HepG2 (cell line): ENCODE measurements at regions not wholly inside any gene's neighbourhood (a gene's known extent, or its start where the extent isn't known, plus 50 kb on each side); places are given as distances from the start of the nearest gene placed in this dataset.

ENCODE experiments used
- CEBPB ChIP-seq: IDR thresholded peaks from 2 replicates; pipeline ENCODE4 v1.6.1; 2011; ENCODE audit warnings: low read depth, low read length, improper control_type of control experiment, borderline replicate concordance
- JUNB ChIP-seq: sonication (generic); formaldehyde crosslinking; IDR thresholded peaks from 2 replicates; pipeline ENCODE4 v1.8.0; 2022; ENCODE audit warnings: missing genetic modification reagents, mild to moderate bottlenecking, borderline replicate concordance
- MAX ChIP-seq: IDR thresholded peaks from 2 replicates; pipeline ENCODE4 v1.6.1; 2012; ENCODE audit warnings: inconsistent platforms
- PHF21A ChIP-seq: sonication (generic); formaldehyde crosslinking; IDR thresholded peaks from 2 replicates; pipeline ENCODE4 v1.5.0; 2020; ENCODE audit warnings: mild to moderate bottlenecking, missing genetic modification reagents
- SIX1 ChIP-seq: sonication (generic); formaldehyde crosslinking; IDR thresholded peaks from 2 replicates; pipeline ENCODE4 v1.4.0; 2020; ENCODE audit warnings: missing genetic modification reagents, borderline replicate concordance
- XBP1 ChIP-seq: sonication (generic); formaldehyde crosslinking; IDR thresholded peaks from 2 replicates; pipeline ENCODE4 v1.5.0; 2020; ENCODE audit warnings: missing genetic modification reagents
- ZBTB1 ChIP-seq: sonication (generic); formaldehyde crosslinking; IDR thresholded peaks from 2 replicates; pipeline ENCODE4 v1.4.0; 2020; ENCODE audit warnings: missing genetic modification reagents, borderline replicate concordance
- ZNF343 ChIP-seq: sonication (generic); formaldehyde crosslinking; IDR thresholded peaks from 2 replicates; pipeline ENCODE4 v1.4.0; 2020; ENCODE audit warnings: mild to moderate bottlenecking, missing genetic modification reagents
- ZNF546 ChIP-seq: sonication (generic); formaldehyde crosslinking; conservative IDR thresholded peaks from 2 replicates; pipeline ENCODE4 v1.8.1; 2023; ENCODE audit warnings: mild to moderate bottlenecking, missing genetic modification reagents
- ZNF720 ChIP-seq: sonication (generic); formaldehyde crosslinking; IDR thresholded peaks from 2 replicates; pipeline ENCODE4 v1.4.0; 2020; ENCODE audit warnings: missing genetic modification reagents
- TF ChIP-seq, protein P1 (sequence below): sonication (generic); formaldehyde crosslinking; IDR thresholded peaks from 2 replicates; pipeline ENCODE4 v1.5.0; 2020; ENCODE audit warnings: mild to moderate bottlenecking, missing genetic modification reagents, moderate library complexity

- no peak for TF ChIP-seq MAX
- TF ChIP-seq XBP1 (CRISPR knock-in tag): no peak
- TF ChIP-seq PHF21A (CRISPR knock-in tag): no peak
- TF ChIP-seq ZNF720: no peak
- no peak for TF ChIP-seq ZBTB1 (CRISPR knock-in tag)
- no peak for TF ChIP-seq SIX1 (CRISPR knock-in tag)
- TF ChIP-seq ZNF546 (CRISPR knock-in tag): no peak
- TF ChIP-seq, protein P1, sequence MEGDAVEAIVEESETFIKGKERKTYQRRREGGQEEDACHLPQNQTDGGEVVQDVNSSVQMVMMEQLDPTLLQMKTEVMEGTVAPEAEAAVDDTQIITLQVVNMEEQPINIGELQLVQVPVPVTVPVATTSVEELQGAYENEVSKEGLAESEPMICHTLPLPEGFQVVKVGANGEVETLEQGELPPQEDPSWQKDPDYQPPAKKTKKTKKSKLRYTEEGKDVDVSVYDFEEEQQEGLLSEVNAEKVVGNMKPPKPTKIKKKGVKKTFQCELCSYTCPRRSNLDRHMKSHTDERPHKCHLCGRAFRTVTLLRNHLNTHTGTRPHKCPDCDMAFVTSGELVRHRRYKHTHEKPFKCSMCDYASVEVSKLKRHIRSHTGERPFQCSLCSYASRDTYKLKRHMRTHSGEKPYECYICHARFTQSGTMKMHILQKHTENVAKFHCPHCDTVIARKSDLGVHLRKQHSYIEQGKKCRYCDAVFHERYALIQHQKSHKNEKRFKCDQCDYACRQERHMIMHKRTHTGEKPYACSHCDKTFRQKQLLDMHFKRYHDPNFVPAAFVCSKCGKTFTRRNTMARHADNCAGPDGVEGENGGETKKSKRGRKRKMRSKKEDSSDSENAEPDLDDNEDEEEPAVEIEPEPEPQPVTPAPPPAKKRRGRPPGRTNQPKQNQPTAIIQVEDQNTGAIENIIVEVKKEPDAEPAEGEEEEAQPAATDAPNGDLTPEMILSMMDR (CRISPR knock-in tag): no peak
- no peak for TF ChIP-seq JUNB (CRISPR knock-in tag)
- TF ChIP-seq ZNF343 (CRISPR knock-in tag): no peak
- no peak for TF ChIP-seq CEBPB
These were observed 255.1 kb downstream of the EIPR1 start for GRCh38 chr2:3122525-3122924.
